ENCODE measurements at regions not wholly inside any gene's neighbourhood (a gene's known extent, or its start where the extent isn't known, plus 50 kb on each side); places are given as distances from the start of the nearest gene placed in this dataset.
"Not testable (repeated sequence)": the region's sequence is repeated elsewhere in the genome, so short reads cannot be mapped to it uniquely, and the experiment has no call there.

DNA sequence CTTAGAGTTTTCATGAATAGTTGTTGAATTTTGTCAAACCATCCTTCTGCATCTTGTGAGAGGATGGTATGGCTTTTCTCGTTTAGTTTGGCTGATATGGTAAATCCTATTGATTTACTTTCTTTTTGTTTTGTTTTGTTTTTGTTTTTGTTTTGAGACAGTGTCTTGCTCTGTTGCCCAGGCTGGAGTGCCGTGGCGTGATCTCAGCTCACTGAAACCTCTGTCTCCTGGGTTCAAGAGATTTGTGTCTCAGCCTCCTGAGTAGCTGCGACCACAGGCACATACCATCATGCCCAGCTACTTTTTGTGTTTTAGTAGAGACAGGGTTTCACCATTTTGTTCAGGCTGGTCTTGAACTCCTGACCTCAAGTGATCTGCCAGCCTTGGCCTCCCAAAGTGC, 101.3 kb upstream of the HAO2 start:
- not testable (repeated sequence) for TF ChIP-seq CSRNP3 (CRISPR knock-in tag; IDR thresholded peaks at IDR 0.05); ZC3H10 (CRISPR knock-in tag; IDR thresholded peaks at IDR 0.05); PATZ1 (CRISPR knock-in tag; IDR thresholded peaks at IDR 0.05; ENCODE audit: borderline replicate concordance); BACH2 (CRISPR knock-in tag; IDR thresholded peaks at IDR 0.05; ENCODE audit: borderline replicate concordance); POU6F1 (CRISPR knock-in tag; IDR thresholded peaks at IDR 0.05; ENCODE audit: borderline replicate concordance, low read depth); RARB (CRISPR knock-in tag; IDR thresholded peaks at IDR 0.05)
- TF ChIP-seq, protein P1, sequence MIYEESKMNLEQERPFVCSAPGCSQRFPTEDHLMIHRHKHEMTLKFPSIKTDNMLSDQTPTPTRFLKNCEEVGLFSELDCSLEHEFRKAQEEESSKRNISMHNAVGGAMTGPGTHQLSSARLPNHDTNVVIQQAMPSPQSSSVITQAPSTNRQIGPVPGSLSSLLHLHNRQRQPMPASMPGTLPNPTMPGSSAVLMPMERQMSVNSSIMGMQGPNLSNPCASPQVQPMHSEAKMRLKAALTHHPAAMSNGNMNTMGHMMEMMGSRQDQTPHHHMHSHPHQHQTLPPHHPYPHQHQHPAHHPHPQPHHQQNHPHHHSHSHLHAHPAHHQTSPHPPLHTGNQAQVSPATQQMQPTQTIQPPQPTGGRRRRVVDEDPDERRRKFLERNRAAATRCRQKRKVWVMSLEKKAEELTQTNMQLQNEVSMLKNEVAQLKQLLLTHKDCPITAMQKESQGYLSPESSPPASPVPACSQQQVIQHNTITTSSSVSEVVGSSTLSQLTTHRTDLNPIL (CRISPR knock-in tag; IDR thresholded peaks at IDR 0.05; ENCODE audit: low read depth) = not testable (repeated sequence)
